ENCODE measurements at regions not wholly inside any gene's neighbourhood (a gene's known extent, or its start where the extent isn't known, plus 50 kb on each side); places are given as distances from the start of the nearest gene placed in this dataset.

GRCh38 chr11:28808771-28809170 is 700.6 kb downstream of the METTL15 start:
- H3K4me1 ChIP-seq: no peaks in the 10 kb centered on the region
- no peak overlapping the region for H3K4me3 ChIP-seq
- DNase-seq (ENCODE audit: low spot score): no peak
- H3K27me3 ChIP-seq: no peaks in the 10 kb centered on the region
- no peak overlapping the region for H3K27ac ChIP-seq
- H3K9me3 ChIP-seq: no peaks in the 10 kb centered on the region
- no peaks in the 10 kb centered on the region for H3K36me3 ChIP-seq
- TF ChIP-seq CTCF (IDR thresholded peaks at IDR 0.05): no peak

- H3K27ac ChIP-seq: no peak overlapping the region
- H3K27me3 ChIP-seq: no peaks in the 10 kb centered on the region
- no peaks in the 10 kb centered on the region for H3K9me3 ChIP-seq
- H3K4me1 ChIP-seq: no peaks in the 10 kb centered on the region
- no peaks in the 10 kb centered on the region for H3K36me3 ChIP-seq
- H3K4me3 ChIP-seq: no peak overlapping the region
- no peak for TF ChIP-seq CTCF (IDR thresholded peaks at IDR 0.05)
- no peak for DNase-seq (ENCODE audit: low spot score)
Observed at GRCh38 chr11:28799316-28799715, 691.1 kb downstream of the METTL15 start.

GRCh38 chr11:28798286-28798685 is 690.1 kb downstream of the METTL15 start:
- Histone ChIP-seq H3K27me3 (no peaks in the 10 kb centered on the region), H3K9me3 (no peaks in the 10 kb centered on the region), H3K27ac (no peak overlapping the region), H3K36me3 (no peaks in the 10 kb centered on the region), H3K4me3 (no peak overlapping the region), H3K4me1 (no peaks in the 10 kb centered on the region)
- no peak for TF ChIP-seq CTCF (IDR thresholded peaks at IDR 0.05)
- no peak for DNase-seq (ENCODE audit: low spot score)

GRCh38 chr11:28797536-28797935 is 689.3 kb downstream of the METTL15 start:
- no peaks in the 10 kb centered on the region for H3K9me3 ChIP-seq
- no peaks in the 10 kb centered on the region for H3K4me1 ChIP-seq
- no peaks in the 10 kb centered on the region for H3K27me3 ChIP-seq
- TF ChIP-seq CTCF (IDR thresholded peaks at IDR 0.05): no peak
- no peak overlapping the region for H3K27ac ChIP-seq
- no peak overlapping the region for H3K4me3 ChIP-seq
- no peaks in the 10 kb centered on the region for H3K36me3 ChIP-seq
- no peak for DNase-seq (ENCODE audit: low spot score)

GRCh38 chr11:28794405-28794804 is 686.2 kb downstream of the METTL15 start:
- H3K4me1 ChIP-seq: no peaks in the 10 kb centered on the region
- no peaks in the 10 kb centered on the region for H3K27me3 ChIP-seq
- DNase-seq (ENCODE audit: low spot score): no peak
- no peaks in the 10 kb centered on the region for H3K36me3 ChIP-seq
- no peak overlapping the region for H3K27ac ChIP-seq
- H3K4me3 ChIP-seq: no peak overlapping the region
- no peak for TF ChIP-seq CTCF (IDR thresholded peaks at IDR 0.05)
- H3K9me3 ChIP-seq: no peaks in the 10 kb centered on the region

- Histone ChIP-seq H3K27ac (no peak overlapping the region), H3K4me1 (no peaks in the 10 kb centered on the region), H3K27me3 (no peaks in the 10 kb centered on the region), H3K9me3 (no peaks in the 10 kb centered on the region), H3K4me3 (no peak overlapping the region), H3K36me3 (no peaks in the 10 kb centered on the region)
- no peak for DNase-seq (ENCODE audit: low spot score)
- TF ChIP-seq CTCF (IDR thresholded peaks at IDR 0.05): no peak
Observed at GRCh38 chr11:28793282-28793738, 685.1 kb downstream of the METTL15 start.

Measured in right atrium auricular region (tissue), 2 donors.